ENCODE measurements at regions not wholly inside any gene's neighbourhood (a gene's known extent, or its start where the extent isn't known, plus 50 kb on each side); places are given as distances from the start of the nearest gene placed in this dataset.

DNA sequence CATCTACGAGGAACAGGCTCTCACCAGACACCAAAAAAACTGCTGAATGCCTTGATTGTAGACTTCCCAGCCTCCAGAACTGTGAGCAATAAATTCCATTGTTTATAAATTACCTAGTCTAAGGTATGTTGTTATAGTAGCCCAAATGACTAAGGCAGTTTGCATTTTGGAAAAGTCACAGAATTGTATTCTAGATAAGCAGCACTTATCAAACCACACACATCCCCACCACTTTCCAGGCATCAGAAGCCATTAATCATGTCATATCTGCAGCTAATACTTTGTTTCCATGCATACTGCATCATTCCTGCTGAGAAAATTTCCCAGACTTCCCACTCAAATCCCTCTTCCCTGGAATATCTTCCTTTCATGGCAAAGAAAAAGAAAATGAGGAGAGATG lies 187.2 kb downstream of the INO80D start:
- no peak for TF ChIP-seq POLR2A (IDR thresholded peaks at IDR 0.05; ENCODE audit: low read length)
- TF ChIP-seq GATA1 (IDR thresholded peaks at IDR 0.05; ENCODE audit: low read depth, low read length): no peak

Data from erythroblast (primary cell).